Endodermal cell (in vitro differentiated cells): ENCODE measurements at regions not wholly inside any gene's neighbourhood (a gene's known extent, or its start where the extent isn't known, plus 50 kb on each side); places are given as distances from the start of the nearest gene placed in this dataset.

ENCODE experiments used
- DNase-seq: peaks from one replicate; pipeline ENCODE4 v3.0.0-alpha.2; 2017
- H3K27ac ChIP-seq: 2 replicates; pipeline ENCODE4 v1.5.1; 2013; ENCODE audit warnings: mild to moderate bottlenecking, low read depth, low read length, moderate library complexity
- H3K27me3 ChIP-seq: 2 replicates; pipeline ENCODE4 v1.6.1; 2013; ENCODE audit warnings: mild to moderate bottlenecking, low read length, moderate library complexity; ENCODE audit not compliant: insufficient read depth, control insufficient read depth, poor library complexity, severe bottlenecking
- H3K36me3 ChIP-seq: 2 replicates; pipeline ENCODE4 v1.7.0; 2013; ENCODE audit warnings: mild to moderate bottlenecking, low read length, moderate library complexity; ENCODE audit not compliant: control insufficient read depth, insufficient read depth
- H3K4me1 ChIP-seq: one replicate; pipeline ENCODE4 v1.7.0; 2013; ENCODE audit warnings: low read length; ENCODE audit not compliant: control insufficient read depth, insufficient read depth
- H3K4me3 ChIP-seq: 2 replicates; pipeline ENCODE4 v1.5.1; 2013; ENCODE audit warnings: mild to moderate bottlenecking, low read length, moderate library complexity
- H3K9ac ChIP-seq: 2 replicates; pipeline ENCODE4 v1.6.1; 2013; ENCODE audit warnings: mild to moderate bottlenecking, low read length, moderate library complexity; ENCODE audit not compliant: poor library complexity, severe bottlenecking; ENCODE audit errors: extremely low read depth
- H3K9me3 ChIP-seq: 2 replicates; pipeline ENCODE4 v1.6.1; 2013; ENCODE audit warnings: mild to moderate bottlenecking, low read length, moderate library complexity; ENCODE audit not compliant: control insufficient read depth
- H3K27ac Mint-ChIP-seq: 2 replicates; pipeline ENCODE4 v1.8.0; 2020; ENCODE audit warnings: mixed read lengths
- H3K27me3 Mint-ChIP-seq: 2 replicates; pipeline ENCODE4 v1.8.0; 2021; ENCODE audit warnings: mild to moderate bottlenecking, mixed read lengths; ENCODE audit not compliant: insufficient read depth
- H3K36me3 Mint-ChIP-seq: 2 replicates; pipeline ENCODE4 v1.8.0; 2020; ENCODE audit warnings: low read depth, mixed read lengths
- H3K4me1 Mint-ChIP-seq: 2 replicates; pipeline ENCODE4 v1.8.0; 2020; ENCODE audit warnings: mixed read lengths
- H3K4me3 Mint-ChIP-seq: 2 replicates; pipeline ENCODE4 v1.8.0; 2020; ENCODE audit warnings: mild to moderate bottlenecking, moderate library complexity, mixed read lengths
- H3K9me3 Mint-ChIP-seq: 2 replicates; pipeline ENCODE4 v1.8.0; 2020; ENCODE audit warnings: mild to moderate bottlenecking, mixed read lengths
- WGBS, 2 experiments: methylation state at CpG; one replicate each; pipeline versions ENCODE4 v1.1.5 to v1.1.7; 2013; ENCODE audit warnings: missing lambda C conversion rate in 2 of 2, mixed read lengths in 1 of 2; ENCODE audit not compliant: insufficient coverage in 1 of 2, insufficient read length in 1 of 2; 5-methylcytosine and 5-hydroxymethylcytosine counted together
- TF ChIP-seq, protein P1 (sequence below): fragments of 200-600 bp; sonication (generic); conservative IDR thresholded peaks from 2 replicates; pipeline ENCODE4 v1.5.0; 2021; ENCODE audit warnings: antibody characterized with exemption, mild to moderate bottlenecking

DNA sequence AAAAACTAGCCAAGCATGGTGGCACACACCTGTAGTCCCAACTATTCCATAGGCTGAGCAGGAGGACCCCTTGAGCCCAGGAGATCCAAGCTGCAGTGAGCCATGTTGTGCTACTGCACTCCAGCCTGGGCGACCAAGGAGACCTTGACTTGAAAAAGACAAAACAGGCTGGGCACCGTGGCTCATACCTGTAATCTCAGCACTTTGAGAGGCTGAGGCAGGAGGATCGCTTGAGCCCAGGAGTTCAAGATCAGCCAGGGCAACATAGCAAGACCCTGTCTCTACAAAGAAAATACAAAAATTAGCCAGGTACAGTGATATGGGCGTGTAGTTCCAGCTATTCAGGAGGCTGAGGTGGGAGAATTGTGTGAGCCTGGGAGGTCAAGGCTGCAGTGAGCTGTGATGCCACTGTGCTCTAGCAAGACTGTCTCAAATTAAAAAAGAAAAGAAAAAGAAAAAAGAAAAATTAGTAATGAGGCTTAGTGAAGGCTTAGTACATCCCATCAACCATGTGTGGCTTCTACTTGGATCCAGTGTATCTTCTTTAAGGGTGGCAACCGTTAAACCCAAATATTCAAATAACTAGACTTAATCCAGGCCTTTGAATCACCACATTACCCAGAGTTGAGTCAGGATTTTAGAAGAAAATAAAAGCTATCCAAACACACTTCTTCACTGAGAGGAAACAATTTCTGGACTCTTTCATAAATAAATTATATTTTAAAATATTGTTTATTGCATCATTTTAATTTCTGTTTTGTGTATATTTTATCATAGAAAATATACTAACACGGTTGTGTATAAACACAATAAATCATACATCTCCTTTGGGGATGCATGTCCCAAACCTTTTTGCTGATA, 74.3 kb upstream of the RAB4A start:
- no peaks in the 10 kb centered on the region for H3K27me3 ChIP-seq
- no peak overlapping the region for H3K9ac ChIP-seq
- 84 to 91% methylated on average over 5 to 6 of the region's 6 CpGs for WGBS, 2 experiments
- Mint-ChIP-seq H3K4me3 (no peak overlapping the region), H3K4me1 (peaks cover 7% of the 10 kb centered on the region), H3K27me3 (no peaks in the 10 kb centered on the region), H3K27ac (no peak overlapping the region), H3K9me3 (no peaks in the 10 kb centered on the region), H3K36me3 (no peaks in the 10 kb centered on the region)
- DNase-seq: no peak
- no peak overlapping the region for H3K4me3 ChIP-seq
- H3K4me1 ChIP-seq: no peaks in the 10 kb centered on the region
- TF ChIP-seq, protein P1, sequence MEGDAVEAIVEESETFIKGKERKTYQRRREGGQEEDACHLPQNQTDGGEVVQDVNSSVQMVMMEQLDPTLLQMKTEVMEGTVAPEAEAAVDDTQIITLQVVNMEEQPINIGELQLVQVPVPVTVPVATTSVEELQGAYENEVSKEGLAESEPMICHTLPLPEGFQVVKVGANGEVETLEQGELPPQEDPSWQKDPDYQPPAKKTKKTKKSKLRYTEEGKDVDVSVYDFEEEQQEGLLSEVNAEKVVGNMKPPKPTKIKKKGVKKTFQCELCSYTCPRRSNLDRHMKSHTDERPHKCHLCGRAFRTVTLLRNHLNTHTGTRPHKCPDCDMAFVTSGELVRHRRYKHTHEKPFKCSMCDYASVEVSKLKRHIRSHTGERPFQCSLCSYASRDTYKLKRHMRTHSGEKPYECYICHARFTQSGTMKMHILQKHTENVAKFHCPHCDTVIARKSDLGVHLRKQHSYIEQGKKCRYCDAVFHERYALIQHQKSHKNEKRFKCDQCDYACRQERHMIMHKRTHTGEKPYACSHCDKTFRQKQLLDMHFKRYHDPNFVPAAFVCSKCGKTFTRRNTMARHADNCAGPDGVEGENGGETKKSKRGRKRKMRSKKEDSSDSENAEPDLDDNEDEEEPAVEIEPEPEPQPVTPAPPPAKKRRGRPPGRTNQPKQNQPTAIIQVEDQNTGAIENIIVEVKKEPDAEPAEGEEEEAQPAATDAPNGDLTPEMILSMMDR: no peak
- H3K9me3 ChIP-seq: no peaks in the 10 kb centered on the region
- H3K27ac ChIP-seq: no peak overlapping the region
- no peaks in the 10 kb centered on the region for H3K36me3 ChIP-seq

GRCh38 chr1:229197265-229197585, 73.7 kb upstream of the RAB4A start:
- no peaks in the 10 kb centered on the region for H3K4me1 ChIP-seq
- H3K9me3 ChIP-seq: no peaks in the 10 kb centered on the region
- no peak for DNase-seq
- Mint-ChIP-seq H3K4me1 (peaks cover 7% of the 10 kb centered on the region), H3K9me3 (no peaks in the 10 kb centered on the region), H3K27me3 (no peaks in the 10 kb centered on the region), H3K4me3 (no peak overlapping the region), H3K27ac (no peak overlapping the region), H3K36me3 (no peaks in the 10 kb centered on the region)
- WGBS, 2 experiments: 87 to 95% methylated on average over 3 to 5 of the region's 5 CpGs
- TF ChIP-seq, protein P1: no peak
- H3K27me3 ChIP-seq: no peaks in the 10 kb centered on the region
- H3K9ac ChIP-seq: no peak overlapping the region
- no peaks in the 10 kb centered on the region for H3K36me3 ChIP-seq
- H3K27ac ChIP-seq: no peak overlapping the region
- H3K4me3 ChIP-seq: no peak overlapping the region

GRCh38 chr1:229199261-229200243, 71.4 kb upstream of the RAB4A start:
- H3K27me3 Mint-ChIP-seq: no peaks in the 10 kb centered on the region
- no peaks in the 10 kb centered on the region for H3K9me3 Mint-ChIP-seq
- H3K9me3 ChIP-seq: no peaks in the 10 kb centered on the region
- 89 to 93% methylated on average over 12 to 16 of the region's 16 CpGs for WGBS, 2 experiments
- DNase-seq: no peak
- H3K36me3 ChIP-seq: no peaks in the 10 kb centered on the region
- H3K4me3 Mint-ChIP-seq: no peak overlapping the region
- H3K4me1 Mint-ChIP-seq: peaks cover 21% of the 10 kb centered on the region
- TF ChIP-seq, protein P1: no peak
- H3K27me3 ChIP-seq: no peaks in the 10 kb centered on the region
- peaks cover under 1% of the 10 kb centered on the region for H3K4me1 ChIP-seq
- no peak overlapping the region for H3K27ac ChIP-seq
- no peaks in the 10 kb centered on the region for H3K36me3 Mint-ChIP-seq
- H3K27ac Mint-ChIP-seq: peak overlapping the region; percentile 25
- H3K4me3 ChIP-seq: no peak overlapping the region
- no peak overlapping the region for H3K9ac ChIP-seq
